ENCODE measurements at regions not wholly inside any gene's neighbourhood (a gene's known extent, or its start where the extent isn't known, plus 50 kb on each side); places are given as distances from the start of the nearest gene placed in this dataset.
"Not testable (repeated sequence)": the region's sequence is repeated elsewhere in the genome, so short reads cannot be mapped to it uniquely, and the experiment has no call there.

DNA sequence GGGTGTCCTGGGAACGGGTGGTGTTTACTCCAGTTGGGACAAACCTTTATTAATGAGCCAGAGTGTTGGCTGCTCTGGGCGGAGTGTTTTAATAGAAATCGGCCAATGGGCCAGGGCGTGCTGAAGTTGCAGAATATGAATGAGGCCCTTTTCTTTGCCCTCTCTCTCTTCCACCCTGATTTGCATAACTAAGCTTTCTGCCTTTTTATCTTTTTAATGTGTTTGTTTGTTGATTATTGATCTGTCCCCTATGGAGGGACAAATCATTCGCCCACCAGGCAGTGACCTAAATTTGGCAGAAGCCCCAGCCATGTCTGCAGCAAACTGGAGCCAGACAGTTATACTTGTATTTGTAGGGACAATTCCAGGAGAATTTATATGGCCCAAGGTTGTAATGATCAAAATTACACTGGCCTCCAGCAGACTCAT, 420.9 kb downstream of the PREX1 start:
- Histone ChIP-seq H3K27ac (ENCODE audit: low read depth, low read length) (no peak overlapping the region), H3K27me3 (ENCODE audit: control insufficient read depth, insufficient read depth, low read length) (peaks cover 4% of the 10 kb centered on the region), H3K4me1 (ENCODE audit: control insufficient read depth, insufficient read depth, low read length) (peaks cover 28% of the 10 kb centered on the region), H3K9me3 (ENCODE audit: control insufficient read depth, insufficient read depth, low read length) (no peaks in the 10 kb centered on the region), H3K36me3 (ENCODE audit: control insufficient read depth, insufficient read depth, low read length) (no peaks in the 10 kb centered on the region), H3K4me3 (ENCODE audit: low read depth, low read length) (no peak overlapping the region)
- WGBS (ENCODE audit: insufficient coverage) = 17% methylated on average over 2 of the region's 5 CpGs
- peak in 5 of 6 donors; percentile 62 to 94 (median 76) for DNase-seq (ENCODE audit: low read depth in 4 of 6, low spot score in 6 of 6)

DNA sequence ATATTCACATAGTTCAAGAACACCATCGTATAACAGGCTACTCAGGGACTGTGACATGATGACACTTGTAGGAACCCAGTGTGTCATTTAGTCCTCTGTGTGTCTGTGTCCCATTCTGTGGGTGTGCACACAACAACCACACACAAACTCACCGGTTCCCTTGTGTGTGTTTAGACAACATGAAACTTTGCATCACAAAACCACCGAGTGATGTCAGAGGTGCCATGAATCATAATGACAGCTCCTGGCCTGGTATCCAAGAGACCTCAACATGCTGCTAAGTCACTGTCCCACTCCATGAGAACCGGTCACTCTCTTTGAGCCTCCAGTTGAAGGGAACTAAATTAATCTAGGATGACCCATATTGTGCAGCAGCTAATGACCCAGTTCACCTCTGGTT, 421.3 kb downstream of the PREX1 start:
- Histone ChIP-seq H3K27ac (ENCODE audit: low read depth, low read length) (peak overlapping the region; percentile 62), H3K27me3 (ENCODE audit: control insufficient read depth, insufficient read depth, low read length) (peaks cover 4% of the 10 kb centered on the region), H3K4me1 (ENCODE audit: control insufficient read depth, insufficient read depth, low read length) (peaks cover 28% of the 10 kb centered on the region), H3K4me3 (ENCODE audit: low read depth, low read length) (no peak overlapping the region), H3K9me3 (ENCODE audit: control insufficient read depth, insufficient read depth, low read length) (no peaks in the 10 kb centered on the region), H3K36me3 (ENCODE audit: control insufficient read depth, insufficient read depth, low read length) (no peaks in the 10 kb centered on the region)
- 50% methylated on average over 1 of the region's 4 CpGs for WGBS (ENCODE audit: insufficient coverage)
- DNase-seq (ENCODE audit: low read depth in 4 of 6, low spot score in 6 of 6) = peak in 4 of 6 donors; percentile 53 to 81 (median 66)

DNA sequence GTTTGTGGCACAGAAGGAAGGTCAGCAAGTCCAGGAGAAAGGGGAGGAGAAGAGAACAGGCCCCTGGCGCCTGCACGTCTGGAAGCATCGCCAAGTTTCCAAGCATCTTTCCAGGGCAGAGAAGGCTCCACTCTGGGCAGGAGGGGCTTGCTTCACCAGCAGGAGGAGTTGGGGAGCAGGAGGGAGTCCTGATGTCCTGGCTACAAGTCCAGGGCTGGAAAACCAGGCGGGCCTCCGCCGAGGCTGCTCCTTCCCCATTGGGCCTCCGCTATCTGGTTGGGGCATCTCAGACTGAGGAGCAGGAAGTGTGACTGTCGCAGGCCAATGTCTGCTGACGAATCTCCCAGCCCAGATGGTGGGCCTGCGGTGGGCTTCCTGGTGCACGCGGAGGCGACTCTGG, 421.9 kb downstream of the PREX1 start:
- no peaks in the 10 kb centered on the region for H3K36me3 ChIP-seq (ENCODE audit: control insufficient read depth, insufficient read depth, low read length)
- H3K4me3 ChIP-seq (ENCODE audit: low read depth, low read length) = no peak overlapping the region
- no peaks in the 10 kb centered on the region for H3K9me3 ChIP-seq (ENCODE audit: control insufficient read depth, insufficient read depth, low read length)
- WGBS (ENCODE audit: insufficient coverage) = 58% methylated on average over 11 of the region's 13 CpGs
- H3K4me1 ChIP-seq (ENCODE audit: control insufficient read depth, insufficient read depth, low read length) = peaks cover 25% of the 10 kb centered on the region
- H3K27ac ChIP-seq (ENCODE audit: low read depth, low read length) = peak overlapping the region; percentile 62
- DNase-seq (ENCODE audit: low read depth in 4 of 6, low spot score in 6 of 6) = peak in 1 of 6 donors; percentile 53
- H3K27me3 ChIP-seq (ENCODE audit: control insufficient read depth, insufficient read depth, low read length) = peaks cover 4% of the 10 kb centered on the region

DNA sequence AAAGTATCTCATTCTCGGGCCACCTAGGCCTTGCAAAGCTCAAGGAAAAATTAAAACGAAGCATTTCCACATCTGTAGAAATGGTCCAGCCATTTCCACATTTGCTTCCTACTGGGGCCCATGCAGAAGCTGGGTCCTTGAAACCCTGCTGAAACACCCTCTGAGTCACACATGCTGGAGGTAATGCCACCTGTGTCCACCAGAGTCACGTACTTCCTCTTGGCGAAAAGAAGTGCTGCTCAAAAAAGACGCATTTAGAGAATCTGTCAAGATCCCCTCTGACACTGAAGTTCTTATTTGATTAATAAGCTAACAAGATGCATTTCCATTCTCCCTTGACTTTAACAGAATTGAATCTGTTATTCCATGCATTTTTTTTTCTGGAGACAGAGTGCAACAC, 423.2 kb downstream of the PREX1 start:
- H3K27ac ChIP-seq (ENCODE audit: low read depth, low read length) = no peak overlapping the region
- H3K4me3 ChIP-seq (ENCODE audit: low read depth, low read length) = no peak overlapping the region
- H3K36me3 ChIP-seq (ENCODE audit: control insufficient read depth, insufficient read depth, low read length) = no peaks in the 10 kb centered on the region
- peaks cover 31% of the 10 kb centered on the region for H3K4me1 ChIP-seq (ENCODE audit: control insufficient read depth, insufficient read depth, low read length)
- H3K9me3 ChIP-seq (ENCODE audit: control insufficient read depth, insufficient read depth, low read length) = no peaks in the 10 kb centered on the region
- WGBS (ENCODE audit: insufficient coverage) = 95% methylated on average over 4 of the region's 5 CpGs
- no peak for DNase-seq (ENCODE audit: low read depth in 4 of 6, low spot score in 6 of 6)
- H3K27me3 ChIP-seq (ENCODE audit: control insufficient read depth, insufficient read depth, low read length) = peaks cover 7% of the 10 kb centered on the region

DNA sequence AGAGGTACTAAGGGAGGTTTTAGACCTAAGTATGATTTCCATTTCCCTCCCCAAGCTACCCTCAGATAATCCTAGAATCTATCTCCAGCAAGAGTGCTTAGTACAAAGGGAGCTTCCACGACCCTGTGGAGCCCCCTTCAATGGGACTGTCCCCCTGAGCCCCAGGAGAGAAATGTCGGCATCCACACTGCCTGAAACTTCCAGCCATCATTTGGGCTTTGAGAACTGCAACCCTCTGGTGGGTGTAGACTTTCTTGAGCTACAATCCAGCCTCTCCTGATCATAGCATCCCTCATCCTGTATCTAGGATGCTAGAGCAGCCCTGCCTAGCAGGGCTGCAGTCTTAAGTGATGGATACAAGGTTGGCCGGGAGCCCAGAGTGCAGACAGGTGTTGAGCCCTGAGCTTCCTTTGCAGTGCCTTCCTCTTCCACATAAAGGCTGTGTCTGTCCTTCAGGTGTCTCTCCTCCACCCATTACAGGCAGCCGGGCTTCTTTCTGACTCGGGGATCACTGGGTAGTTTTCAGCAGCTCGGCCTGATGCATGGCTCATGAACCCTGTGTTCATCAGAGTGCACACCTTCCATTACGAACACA, 424.5 kb downstream of the PREX1 start:
- Histone ChIP-seq H3K36me3 (ENCODE audit: control insufficient read depth, insufficient read depth, low read length) (no peaks in the 10 kb centered on the region), H3K4me3 (ENCODE audit: low read depth, low read length) (no peak overlapping the region), H3K4me1 (ENCODE audit: control insufficient read depth, insufficient read depth, low read length) (peaks cover 40% of the 10 kb centered on the region), H3K9me3 (ENCODE audit: control insufficient read depth, insufficient read depth, low read length) (no peaks in the 10 kb centered on the region), H3K27me3 (ENCODE audit: control insufficient read depth, insufficient read depth, low read length) (peaks cover 7% of the 10 kb centered on the region), H3K27ac (ENCODE audit: low read depth, low read length) (no peak overlapping the region)
- no peak for DNase-seq (ENCODE audit: low read depth in 4 of 6, low spot score in 6 of 6)
- 92% methylated on average over 7 of the region's 7 CpGs for WGBS (ENCODE audit: insufficient coverage)

DNA sequence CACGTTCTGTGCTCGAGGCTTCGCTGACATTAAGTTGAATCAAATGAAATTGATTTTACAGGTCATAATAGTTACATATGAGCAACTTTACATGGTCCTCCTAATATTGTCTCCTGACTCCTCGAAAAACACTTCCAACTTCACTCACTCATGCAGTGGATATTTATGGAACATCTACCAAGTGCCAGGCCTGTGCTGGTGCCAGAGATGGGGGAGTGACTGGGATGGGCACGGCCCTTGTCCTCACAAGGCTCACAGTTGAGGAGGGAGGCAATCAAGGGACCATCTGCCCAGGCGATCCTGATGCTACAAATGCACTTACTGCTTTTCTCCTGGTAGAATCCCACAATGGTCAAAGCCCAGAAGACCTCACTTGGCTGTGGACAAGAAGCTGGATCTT, 426.4 kb downstream of the PREX1 start:
- Histone ChIP-seq H3K9me3 (ENCODE audit: control insufficient read depth, insufficient read depth, low read length) (no peaks in the 10 kb centered on the region), H3K4me3 (ENCODE audit: low read depth, low read length) (no peak overlapping the region), H3K4me1 (ENCODE audit: control insufficient read depth, insufficient read depth, low read length) (peaks cover 42% of the 10 kb centered on the region), H3K27me3 (ENCODE audit: control insufficient read depth, insufficient read depth, low read length) (peaks cover 7% of the 10 kb centered on the region), H3K36me3 (ENCODE audit: control insufficient read depth, insufficient read depth, low read length) (no peaks in the 10 kb centered on the region), H3K27ac (ENCODE audit: low read depth, low read length) (no peak overlapping the region)
- DNase-seq (ENCODE audit: low read depth in 4 of 6, low spot score in 6 of 6) = no peak
- 69% methylated on average over 2 of the region's 6 CpGs for WGBS (ENCODE audit: insufficient coverage)

DNA sequence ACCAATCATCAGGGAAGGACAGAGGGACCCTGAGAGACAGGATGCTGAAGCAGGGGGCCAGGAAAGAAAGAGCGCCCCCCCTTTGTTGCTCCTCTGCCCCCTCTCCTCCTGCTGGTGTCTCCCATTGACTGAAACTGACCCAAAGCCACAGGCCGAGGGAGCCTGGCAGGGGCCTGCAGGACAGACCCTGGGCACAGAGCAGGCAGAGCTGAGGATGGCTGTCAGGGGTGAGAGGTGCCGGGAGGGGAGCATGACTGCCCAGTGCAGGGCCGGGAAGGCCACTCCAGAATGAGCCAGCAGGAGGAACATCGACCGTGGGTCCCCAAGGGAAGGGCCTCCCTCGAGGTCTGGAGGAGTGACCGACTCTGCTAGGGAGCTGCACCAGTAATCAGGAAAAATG, 427.8 kb downstream of the PREX1 start:
- Histone ChIP-seq H3K4me1 (ENCODE audit: control insufficient read depth, insufficient read depth, low read length) (peaks cover 32% of the 10 kb centered on the region), H3K27ac (ENCODE audit: low read depth, low read length) (no peak overlapping the region), H3K27me3 (ENCODE audit: control insufficient read depth, insufficient read depth, low read length) (peaks cover 9% of the 10 kb centered on the region), H3K36me3 (ENCODE audit: control insufficient read depth, insufficient read depth, low read length) (no peaks in the 10 kb centered on the region), H3K4me3 (ENCODE audit: low read depth, low read length) (no peak overlapping the region), H3K9me3 (ENCODE audit: control insufficient read depth, insufficient read depth, low read length) (no peaks in the 10 kb centered on the region)
- 76% methylated on average over 7 of the region's 8 CpGs for WGBS (ENCODE audit: insufficient coverage)
- DNase-seq (ENCODE audit: low read depth in 4 of 6, low spot score in 6 of 6) = no peak

DNA sequence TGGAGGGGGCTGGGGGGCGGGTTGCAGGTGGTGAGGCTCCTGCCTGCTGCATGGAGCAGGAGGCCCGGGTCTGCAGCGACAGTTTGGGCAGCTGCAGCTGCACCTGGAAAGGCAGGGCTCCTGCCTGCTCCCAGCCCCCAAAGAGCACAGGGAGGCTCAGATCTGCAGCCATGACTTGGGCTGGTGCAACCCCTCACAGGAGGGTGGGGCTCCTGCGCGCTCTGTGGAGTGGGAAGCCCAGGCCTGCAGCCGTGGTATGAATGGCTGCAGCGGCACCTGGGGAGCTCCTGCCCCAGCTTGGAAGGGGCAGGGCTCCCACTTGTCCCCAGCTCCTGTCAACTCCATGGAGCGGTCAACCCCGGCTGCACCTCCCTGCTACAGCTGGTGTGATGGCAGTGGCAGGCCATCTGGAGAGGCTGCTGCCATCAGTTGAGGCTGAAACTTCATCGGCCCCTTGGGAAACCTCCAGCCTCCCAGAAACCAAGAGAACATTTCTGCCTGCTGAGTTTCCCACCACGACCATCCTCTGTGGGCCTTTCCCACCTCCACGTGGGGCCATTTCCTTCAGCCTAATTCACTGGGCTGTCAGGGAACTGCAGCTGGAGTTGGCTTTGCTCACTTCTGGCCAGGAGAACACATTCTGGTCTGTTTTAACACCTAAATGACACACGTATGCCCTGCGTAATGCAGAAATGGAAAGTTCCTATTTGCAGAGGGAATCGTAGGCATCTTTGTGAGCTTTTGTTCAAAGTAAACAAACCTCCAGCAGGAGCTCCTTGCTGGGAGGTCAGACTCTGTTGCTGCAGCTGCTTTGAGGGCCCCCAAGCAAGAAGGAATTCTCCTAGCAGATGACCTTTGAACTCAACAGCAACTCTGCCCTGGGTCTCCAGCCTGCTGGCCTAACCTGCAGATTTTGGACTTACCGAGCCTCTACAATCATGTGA, 429.0 kb downstream of the PREX1 start:
- WGBS (ENCODE audit: insufficient coverage) = 72% methylated on average over 16 of the region's 16 CpGs
- no peak overlapping the region for H3K27ac ChIP-seq (ENCODE audit: low read depth, low read length)
- peak in 1 of 6 donors; percentile 62 for DNase-seq (ENCODE audit: low read depth in 4 of 6, low spot score in 6 of 6)

DNA sequence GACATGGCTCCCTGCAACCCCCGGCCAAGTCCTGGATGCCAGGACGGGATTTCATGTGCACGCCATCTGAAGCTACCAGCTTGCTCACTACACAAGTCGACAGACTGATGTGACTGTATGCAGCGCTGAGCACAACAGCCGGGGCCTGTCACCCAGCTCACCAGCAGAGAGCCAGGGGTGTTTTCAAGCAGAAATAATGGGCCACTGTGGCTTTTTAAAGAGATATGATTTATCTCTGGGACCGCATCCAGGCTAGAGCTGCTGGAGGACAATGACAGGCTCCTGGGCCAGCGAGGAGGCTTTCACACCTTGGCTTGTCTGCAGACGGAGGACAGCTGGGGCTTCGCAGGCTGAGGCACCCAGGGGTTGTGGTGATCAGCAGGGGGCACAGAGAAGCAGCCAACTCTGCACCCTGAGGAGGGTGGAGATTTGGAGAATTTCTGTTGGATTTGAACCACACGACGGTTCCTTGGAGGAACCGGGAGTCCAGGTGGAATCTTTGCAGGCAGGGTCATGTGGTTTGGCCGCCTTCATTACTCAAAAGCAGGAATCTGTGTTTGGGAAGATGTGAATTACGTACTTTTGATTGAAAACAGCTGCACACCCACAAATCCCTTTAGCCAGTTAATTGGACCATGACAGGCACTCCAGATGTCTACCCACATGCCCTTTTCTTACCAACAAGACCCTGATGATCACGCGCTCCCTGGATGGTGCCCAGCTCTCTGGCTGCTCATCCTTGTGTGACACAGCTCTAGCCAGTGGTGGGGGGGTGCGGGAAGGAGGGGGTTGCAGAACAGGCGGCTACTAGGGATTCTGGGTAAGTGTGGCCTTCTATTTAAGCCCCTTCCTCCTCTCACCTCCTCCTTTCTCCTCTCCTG, 430.6 kb downstream of the PREX1 start:
- H3K36me3 ChIP-seq (ENCODE audit: control insufficient read depth, insufficient read depth, low read length); H3K27ac ChIP-seq (ENCODE audit: low read depth, low read length); H3K27me3 ChIP-seq (ENCODE audit: control insufficient read depth, insufficient read depth, low read length); H3K9me3 ChIP-seq (ENCODE audit: control insufficient read depth, insufficient read depth, low read length); H3K4me3 ChIP-seq (ENCODE audit: low read depth, low read length): not testable (repeated sequence)
- 51% methylated on average over 10 of the region's 19 CpGs for WGBS (ENCODE audit: insufficient coverage)
- peak in 2 of 6 donors; percentile 36 to 72 for DNase-seq (ENCODE audit: low read depth in 4 of 6, low spot score in 6 of 6)
- H3K4me1 ChIP-seq (ENCODE audit: control insufficient read depth, insufficient read depth, low read length) = peaks cover 48% of the 10 kb centered on the region

More for the DNA sequence above, 429.0 kb downstream of the PREX1 start:
- Histone ChIP-seq H3K4me1 (ENCODE audit: control insufficient read depth, insufficient read depth, low read length) (peaks cover 44% of the 10 kb centered on the region), H3K9me3 (ENCODE audit: control insufficient read depth, insufficient read depth, low read length) (no peaks in the 10 kb centered on the region), H3K36me3 (ENCODE audit: control insufficient read depth, insufficient read depth, low read length) (no peaks in the 10 kb centered on the region), H3K4me3 (ENCODE audit: low read depth, low read length) (no peak overlapping the region), H3K27me3 (ENCODE audit: control insufficient read depth, insufficient read depth, low read length) (peaks cover 6% of the 10 kb centered on the region)

Measured in spinal cord (tissue), 9 donors.